Astrocyte of the hippocampus (primary cell): ENCODE measurements at regions not wholly inside any gene's neighbourhood (a gene's known extent, or its start where the extent isn't known, plus 50 kb on each side); places are given as distances from the start of the nearest gene placed in this dataset.
A peak's percentile ranks its signal among the peaks of the same experiment; 100 is the strongest.
"Not testable (repeated sequence)": the region's sequence is repeated elsewhere in the genome, so short reads cannot be mapped to it uniquely, and the experiment has no call there.

ENCODE experiments used
- DNase-seq: peaks from one replicate; pipeline ENCODE4 v3.0.0; 2011; ENCODE audit warnings: low read depth, low spot score

- no peak for DNase-seq
Observed at GRCh38 chr1:182261655-182262054, 129.9 kb downstream of the GLUL start.

DNA sequence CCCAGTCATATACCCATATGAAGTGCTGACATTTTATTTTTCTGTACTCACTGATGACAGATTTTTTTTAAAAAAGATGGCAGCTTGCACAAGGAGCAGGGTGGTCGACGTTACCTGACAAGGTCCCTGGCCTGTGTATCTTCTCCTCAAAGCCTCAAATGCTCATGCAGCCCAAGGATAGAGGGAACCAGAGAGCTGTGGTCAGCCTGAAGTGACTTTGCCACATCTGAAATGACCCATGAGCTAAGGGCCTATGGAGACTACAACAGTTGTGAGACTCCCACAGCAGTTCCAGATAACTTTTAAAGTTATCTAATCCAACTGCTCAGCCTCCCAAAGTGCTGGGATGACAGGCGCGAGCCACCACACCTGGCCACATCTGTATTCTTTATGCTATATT is 131.1 kb downstream of the GLUL start:
- DNase-seq, result no peak

- DNase-seq, result no peak
Observed at GRCh38 chr1:182259968-182260367, 131.6 kb downstream of the GLUL start.

GRCh38 chr1:182259229-182259872 is 132.2 kb downstream of the GLUL start:
- DNase-seq, result peak; percentile 83

GRCh38 chr1:182257369-182258063 is 134.1 kb downstream of the GLUL start:
- DNase-seq, result peak; percentile 7

DNA sequence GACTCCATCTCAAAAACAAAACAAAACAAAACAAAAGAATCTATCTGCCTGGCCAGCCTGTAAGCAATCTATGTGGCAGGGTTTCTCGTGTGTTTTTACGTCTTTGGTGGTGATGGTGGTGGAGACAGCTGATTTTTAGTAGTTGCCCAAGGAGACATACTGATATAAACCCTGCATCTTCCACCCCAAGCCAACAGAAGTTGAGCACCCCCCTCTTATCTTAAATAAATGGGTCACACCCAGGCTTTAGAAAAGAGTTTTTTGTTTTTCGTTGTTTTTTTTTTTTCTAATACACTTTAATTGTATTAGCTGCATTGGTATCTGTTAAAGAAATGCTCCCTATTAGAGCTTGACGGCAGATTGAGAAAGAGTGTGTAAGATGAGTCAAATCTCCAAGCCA is 134.7 kb downstream of the GLUL start:
- no peak for DNase-seq

- no peak for DNase-seq
Observed at GRCh38 chr1:182255494-182255893, 136.1 kb downstream of the GLUL start.

GRCh38 chr1:182253319-182253860 is 138.2 kb downstream of the GLUL start:
- no peak for DNase-seq

DNA sequence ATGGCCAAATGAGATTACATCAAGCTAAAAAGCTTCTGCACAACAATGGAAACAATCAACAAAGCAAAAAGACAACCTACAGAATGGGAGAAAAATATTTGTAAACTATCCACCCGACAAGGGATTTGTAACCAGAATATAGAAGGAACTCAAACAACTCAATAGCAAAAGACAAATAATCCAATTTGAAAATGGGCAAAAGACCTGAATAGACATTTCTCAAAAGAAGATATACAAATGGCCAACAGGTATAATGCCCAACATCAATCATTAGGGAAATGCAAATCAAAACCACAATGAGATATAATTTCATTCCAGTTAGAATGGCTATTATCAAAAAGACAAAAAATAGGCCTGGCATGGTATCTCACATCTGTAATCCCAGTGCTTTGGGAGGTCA is 140.0 kb downstream of the GLUL start:
- no peak for DNase-seq

GRCh38 chr1:182249201-182249676 is 142.4 kb downstream of the GLUL start:
- no peak for DNase-seq

DNA sequence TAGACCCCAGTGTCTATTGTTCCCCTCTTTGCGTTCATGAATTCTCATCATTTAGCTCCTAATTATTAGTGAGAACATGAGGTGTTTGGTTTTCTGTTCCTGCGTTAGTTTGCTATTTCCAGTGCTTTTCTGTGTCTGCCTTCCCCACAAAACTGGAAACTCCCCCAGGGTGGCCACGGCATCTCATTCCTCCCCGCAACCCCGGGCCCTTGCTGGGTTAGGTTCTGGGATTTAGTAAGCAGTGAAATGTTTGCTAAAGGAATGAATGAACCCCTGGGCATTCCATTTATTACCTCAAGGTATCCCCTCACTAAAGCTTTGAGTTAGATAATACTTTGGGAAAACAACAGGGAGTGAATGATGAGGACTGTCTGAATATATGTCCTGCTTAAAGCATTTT is 142.9 kb downstream of the GLUL start:
- DNase-seq, result no peak

- not testable (repeated sequence) for DNase-seq
Observed at GRCh38 chr1:182247813-182248212, 143.8 kb downstream of the GLUL start.

GRCh38 chr1:182246783-182247182 is 144.8 kb downstream of the GLUL start:
- DNase-seq, result no peak

DNA sequence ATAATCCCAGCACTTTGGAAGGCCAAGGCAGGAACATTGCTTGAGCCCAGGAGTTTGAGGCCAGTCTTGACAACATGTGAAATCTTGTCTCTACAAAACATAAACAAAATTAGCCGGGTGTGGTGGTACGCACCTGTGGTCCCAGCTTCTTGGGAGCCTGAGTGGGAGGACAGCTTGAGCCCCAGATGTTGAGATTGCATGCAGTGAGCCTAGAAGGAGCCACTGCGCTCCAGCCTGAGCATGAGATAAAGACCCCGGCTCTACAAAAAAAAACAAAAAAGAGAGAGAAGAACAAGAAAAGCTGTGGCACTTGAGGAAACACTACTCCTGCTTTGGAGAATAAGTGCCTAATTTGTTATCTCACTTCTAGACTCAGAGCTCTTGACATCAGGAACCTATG is 146.6 kb downstream of the GLUL start:
- DNase-seq, result no peak

- no peak for DNase-seq
Observed at GRCh38 chr1:182244451-182244850, 147.1 kb downstream of the GLUL start.

DNA sequence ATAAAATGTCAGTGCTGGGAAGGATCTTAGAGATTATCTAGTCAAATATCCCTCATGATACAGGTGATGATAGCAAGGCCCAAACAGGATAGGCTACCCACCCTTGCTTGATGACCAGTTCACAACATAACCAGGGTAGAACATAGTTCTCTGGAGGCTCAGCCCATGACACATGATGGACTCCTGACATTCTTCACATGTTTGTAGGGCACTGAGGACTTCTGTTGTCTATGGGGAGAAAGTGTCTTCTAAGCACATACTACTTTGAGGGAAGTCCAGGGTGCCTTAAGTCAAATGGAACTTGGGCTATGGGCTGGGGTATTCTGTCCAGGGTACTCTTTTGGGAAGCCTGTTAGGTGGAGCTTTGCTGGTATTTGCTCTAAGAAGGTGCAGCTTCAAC is 148.9 kb downstream of the GLUL start:
- DNase-seq, result no peak

DNA sequence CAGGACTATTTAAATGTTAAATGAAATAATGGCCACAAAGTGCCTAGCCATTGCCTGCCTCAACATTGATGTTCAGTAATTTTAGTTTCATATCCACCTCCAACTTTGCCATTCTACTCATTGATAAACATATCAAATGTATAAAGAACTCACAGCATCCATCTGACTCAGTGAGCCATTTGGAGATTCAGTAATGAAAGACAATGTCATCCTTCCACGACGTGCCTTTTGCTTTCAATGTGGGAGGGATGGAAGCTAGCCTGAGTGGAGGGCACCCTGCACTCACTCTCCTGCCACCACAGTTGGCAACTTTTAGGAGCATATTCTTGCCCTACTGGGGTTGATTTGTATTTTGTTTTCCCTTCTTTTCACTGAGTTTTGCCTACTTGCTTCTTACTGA is 151.5 kb downstream of the GLUL start:
- DNase-seq, result no peak

- DNase-seq, result no peak
Observed at GRCh38 chr1:182238421-182238820, 153.2 kb downstream of the GLUL start.

- no peak for DNase-seq
Observed at GRCh38 chr1:182237329-182237728, 154.3 kb downstream of the GLUL start.

DNA sequence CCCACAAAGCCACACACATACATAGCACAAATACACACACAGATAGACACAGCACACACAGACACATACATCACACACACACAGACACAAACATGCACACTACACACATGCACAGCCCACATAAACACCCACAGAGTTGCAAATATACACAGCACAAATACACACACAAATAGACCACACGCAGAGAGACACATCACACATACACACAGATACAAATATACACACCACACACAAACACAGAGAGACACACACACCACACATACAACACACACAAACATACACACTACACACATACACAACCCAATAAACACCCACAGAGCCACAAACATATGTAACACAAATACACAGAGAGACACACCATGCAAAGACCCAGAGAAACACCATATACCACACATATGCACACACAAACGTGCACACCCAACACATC is 154.9 kb downstream of the GLUL start:
- DNase-seq, result no peak

- DNase-seq, result peak; percentile 43
Observed at GRCh38 chr1:182235952-182236650, 155.5 kb downstream of the GLUL start.

- DNase-seq, result no peak
Observed at GRCh38 chr1:182235604-182235951, 156.0 kb downstream of the GLUL start.
